GM12891 (cell line): ENCODE measurements at regions not wholly inside any gene's neighbourhood (a gene's known extent, or its start where the extent isn't known, plus 50 kb on each side); places are given as distances from the start of the nearest gene placed in this dataset.
"Not testable (repeated sequence)": the region's sequence is repeated elsewhere in the genome, so short reads cannot be mapped to it uniquely, and the experiment has no call there.

ENCODE experiments used
- POLR2A ChIP-seq: IDR thresholded peaks from 2 replicates; pipeline ENCODE4 v1.6.1; 2011; ENCODE audit warnings: low read depth, low read length, control low read depth
- POLR2AphosphoS5 ChIP-seq: IDR thresholded peaks from 2 replicates; pipeline ENCODE4 v1.6.1; 2011; ENCODE audit warnings: low read depth, low read length, control low read depth

- not testable (repeated sequence) for TF ChIP-seq POLR2AphosphoS5, POLR2A
These were observed 117.9 kb downstream of the PCDH10 start for GRCh38 chr4:133266966-133267365.
